Activated CD4-positive, alpha-beta T cell treated with anti-CD3 and anti-CD28 coated beads, Interleukin-2, Interleukin-6, amounts not matched to agents 100 ng/mL and 50 ng/mL, durations not matched to agents 16 hours and 8 hours (primary cell): ENCODE measurements at regions not wholly inside any gene's neighbourhood (a gene's known extent, or its start where the extent isn't known, plus 50 kb on each side); places are given as distances from the start of the nearest gene placed in this dataset.
A peak's percentile ranks its signal among the peaks of the same experiment; 100 is the strongest.

Experiments used
- DNase-seq: peaks from one replicate; pipeline ENCODE4 v3.0.0-alpha.2; 2020

DNA sequence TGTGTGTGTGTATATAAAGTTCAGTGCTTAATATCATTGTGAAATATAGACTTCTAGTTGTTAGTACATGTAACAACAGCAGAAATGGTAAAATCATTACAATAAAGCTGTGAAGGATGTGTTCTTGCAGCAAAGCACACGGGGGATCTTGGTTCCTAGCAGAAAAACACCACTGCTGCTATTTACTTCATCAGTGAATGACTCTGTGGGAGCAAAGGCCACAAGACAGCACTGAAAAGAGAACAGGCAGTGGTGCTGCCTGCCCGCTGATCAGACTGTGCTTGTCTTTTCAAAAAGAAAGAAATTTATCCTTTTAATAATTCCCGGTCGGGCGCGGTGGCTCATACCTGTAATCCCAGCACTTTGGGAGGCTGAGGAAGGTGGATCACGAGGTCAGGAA lies 689.9 kb upstream of the CITED2 start:
- DNase-seq = no peak

- no peak for DNase-seq
Observed at GRCh38 chr6:140063021-140063399, 688.6 kb upstream of the CITED2 start.

- no peak for DNase-seq
Observed at GRCh38 chr6:140062043-140063020, 687.9 kb upstream of the CITED2 start.

- DNase-seq = no peak
Observed at GRCh38 chr6:140061110-140062042, 686.9 kb upstream of the CITED2 start.

DNA sequence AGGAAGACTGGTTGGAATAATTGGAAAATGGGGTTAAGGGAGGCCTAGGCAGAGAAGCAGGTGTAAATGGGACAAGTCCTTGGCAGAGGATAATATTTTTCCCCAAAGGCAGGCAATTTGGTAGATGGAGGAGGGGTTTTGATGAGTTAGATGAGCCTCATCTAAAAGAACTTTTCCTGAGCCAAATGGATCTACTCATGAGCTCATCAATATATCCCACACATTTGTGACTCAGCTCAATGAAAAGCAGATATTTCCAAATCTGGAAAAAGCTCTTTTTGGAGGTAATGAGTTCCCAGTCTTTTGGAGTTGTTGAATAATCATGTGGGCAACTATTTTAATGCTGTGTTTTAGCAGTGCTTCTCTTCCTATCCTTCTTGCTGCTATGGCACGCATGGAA lies 685.5 kb upstream of the CITED2 start:
- DNase-seq = no peak

DNA sequence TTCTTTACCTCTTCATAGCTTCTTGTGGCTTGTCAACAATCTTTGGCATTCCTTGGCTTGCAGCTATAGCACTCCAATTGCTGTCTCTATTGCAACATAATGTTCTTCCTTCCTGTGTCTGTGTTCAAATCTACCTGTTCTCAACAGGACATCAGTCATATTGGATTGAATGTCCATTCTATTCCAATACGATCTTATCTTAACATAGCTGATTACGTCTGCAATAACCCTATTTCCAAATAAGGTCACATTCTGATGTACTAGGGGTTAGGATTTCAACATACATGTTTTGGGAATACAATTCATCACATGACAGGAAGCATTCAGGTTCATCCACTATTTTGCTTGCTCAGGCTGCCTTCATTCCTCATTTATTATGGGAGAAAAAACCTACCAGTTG lies 684.4 kb upstream of the CITED2 start:
- DNase-seq = no peak

DNA sequence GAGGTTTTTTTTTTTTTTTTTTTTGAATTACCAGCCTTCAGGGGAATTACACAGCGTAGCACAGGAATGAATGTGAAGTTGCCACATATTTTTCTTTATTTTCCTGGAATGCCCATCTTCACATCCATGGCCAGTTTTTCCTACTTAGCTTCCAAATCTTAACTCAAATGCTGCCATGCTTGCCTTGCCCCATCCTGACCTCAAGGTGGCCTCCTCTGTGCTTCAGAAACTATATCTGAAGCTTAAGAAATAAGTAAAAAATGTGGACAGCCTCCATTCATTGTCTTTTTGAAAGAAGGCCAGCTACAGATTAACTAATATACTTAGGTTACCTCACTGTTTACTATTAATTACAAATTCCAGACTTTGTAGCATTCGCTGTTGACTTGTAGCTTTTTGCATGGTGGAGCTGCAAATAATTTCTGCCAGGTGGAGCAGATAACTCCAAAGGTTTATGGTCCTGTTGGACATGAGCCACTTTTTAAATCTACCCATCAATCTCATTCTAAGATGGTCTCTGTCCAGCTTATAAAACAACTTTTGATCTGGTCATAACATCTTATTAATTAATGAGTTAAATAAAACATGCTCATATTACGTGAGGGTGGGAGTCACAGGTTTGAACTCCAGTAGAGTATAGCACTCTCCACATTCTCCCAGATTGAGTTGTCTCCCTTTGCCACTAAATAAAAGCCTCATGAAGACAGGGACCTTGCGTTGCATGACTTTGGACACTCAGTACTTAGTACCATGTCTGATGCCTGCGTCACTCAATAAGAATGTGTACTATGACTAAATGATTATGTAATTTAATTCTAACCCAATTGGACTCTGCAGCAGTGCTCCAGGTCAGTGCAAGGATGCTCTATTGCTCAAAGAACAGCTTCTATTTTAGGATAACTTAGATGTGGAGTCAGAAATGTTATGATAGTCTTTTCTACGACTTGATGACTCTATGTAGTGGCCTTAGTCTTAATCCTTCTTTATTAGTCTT lies 678.6 kb upstream of the CITED2 start:
- DNase-seq = no peak

DNA sequence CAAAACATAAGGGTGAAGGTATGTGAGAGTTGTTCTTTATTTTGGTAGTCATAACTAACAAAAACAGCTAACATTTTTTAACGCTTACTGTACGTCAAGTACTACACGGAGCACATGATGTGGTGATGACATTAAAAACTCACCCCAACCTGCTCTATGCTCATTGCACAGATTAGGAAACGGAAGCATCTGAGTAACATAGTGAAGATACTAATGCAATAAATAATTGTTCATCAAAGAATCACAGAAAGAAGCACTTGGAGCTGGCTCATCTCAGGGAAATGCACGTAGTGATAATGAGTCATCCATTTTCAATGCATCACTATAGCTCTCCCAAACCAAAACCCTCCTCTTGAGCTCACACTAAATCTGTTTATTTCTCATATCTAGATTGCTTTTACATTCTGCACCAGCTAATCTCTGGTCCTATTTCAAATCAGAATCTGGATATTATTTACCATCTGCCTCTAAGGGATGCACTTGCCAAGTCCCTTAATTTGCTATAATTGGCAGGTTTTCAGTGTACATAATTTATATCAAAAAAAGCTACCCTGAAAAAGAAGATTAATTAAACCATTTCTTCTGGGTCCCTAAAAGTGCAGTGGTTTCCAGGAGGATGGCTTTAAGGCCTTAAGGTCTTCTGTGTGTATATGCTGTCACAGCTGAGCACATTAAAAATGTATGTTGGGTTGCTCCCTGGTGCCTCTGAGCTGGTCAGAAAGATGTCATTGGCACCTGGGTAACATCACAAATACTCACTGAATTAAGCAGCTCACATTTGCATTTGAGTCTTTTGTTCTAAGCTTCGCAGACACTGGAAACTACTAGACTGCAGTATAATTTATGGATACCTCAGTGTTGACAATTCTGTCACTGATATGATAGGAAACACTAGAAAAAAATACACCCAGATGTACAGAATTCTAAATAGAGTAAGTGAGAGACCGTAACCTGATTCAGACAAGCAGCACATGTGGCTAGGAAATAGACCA lies 677.4 kb upstream of the CITED2 start:
- no peak for DNase-seq

DNA sequence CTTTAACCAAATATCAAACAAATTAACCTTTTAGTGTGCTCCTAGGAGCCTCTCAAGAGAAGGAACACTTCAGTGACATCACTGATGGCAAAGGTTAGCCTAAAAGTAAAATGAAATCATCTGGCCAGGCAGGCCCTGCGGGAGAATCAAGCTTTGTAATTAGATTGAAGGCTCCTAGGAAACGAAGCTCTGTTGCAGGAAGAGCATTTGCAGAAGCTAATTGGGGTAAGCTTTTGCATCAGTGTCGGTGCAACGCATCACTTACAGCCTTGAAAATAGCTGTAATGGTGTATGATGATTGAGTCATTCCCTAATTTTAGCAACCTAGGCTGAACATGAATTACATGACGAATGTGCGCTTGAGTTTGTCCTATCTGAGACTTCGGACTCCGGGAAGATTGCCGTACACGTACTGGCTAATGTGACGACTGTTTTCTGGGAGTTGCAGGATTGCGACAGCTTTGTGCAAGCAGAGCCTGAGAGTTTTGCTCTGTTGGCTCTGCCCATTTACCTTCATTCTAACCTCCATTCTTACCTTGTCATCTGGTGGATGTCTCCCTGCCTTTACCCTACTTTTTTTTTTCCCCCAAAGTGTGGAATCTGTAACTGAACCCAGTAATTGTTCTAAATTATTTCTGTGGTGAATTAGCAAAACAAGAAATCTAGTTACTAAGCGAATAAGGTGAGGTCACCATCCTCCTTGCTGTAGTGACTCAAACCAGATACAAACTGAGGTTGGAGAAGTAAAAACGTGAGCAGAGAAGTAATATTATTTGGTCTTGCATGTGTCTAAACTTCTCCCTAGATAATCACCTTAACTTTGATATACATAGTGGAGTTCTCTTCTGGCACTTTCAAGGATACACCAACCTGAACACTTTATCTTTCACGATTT lies 675.9 kb upstream of the CITED2 start:
- DNase-seq = no peak

DNA sequence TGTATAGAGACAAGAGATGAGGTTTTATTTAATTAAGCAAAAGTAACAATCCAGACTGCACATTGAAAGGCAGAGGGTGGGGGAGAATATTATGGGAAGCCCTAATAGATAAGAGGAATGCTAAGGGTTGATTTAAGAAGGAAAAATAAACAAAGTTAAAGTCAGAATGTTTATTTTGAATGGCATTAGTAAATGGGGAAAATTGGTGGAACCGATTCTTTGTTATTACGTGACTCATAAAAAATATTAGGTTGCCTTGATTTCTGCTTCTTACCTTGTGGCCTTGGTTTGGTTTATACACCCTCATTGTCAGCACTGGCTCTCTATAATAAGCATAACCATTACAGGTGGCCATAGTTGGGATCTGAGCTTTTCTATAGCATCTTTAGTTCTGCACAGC lies 674.8 kb upstream of the CITED2 start:
- no peak for DNase-seq

DNA sequence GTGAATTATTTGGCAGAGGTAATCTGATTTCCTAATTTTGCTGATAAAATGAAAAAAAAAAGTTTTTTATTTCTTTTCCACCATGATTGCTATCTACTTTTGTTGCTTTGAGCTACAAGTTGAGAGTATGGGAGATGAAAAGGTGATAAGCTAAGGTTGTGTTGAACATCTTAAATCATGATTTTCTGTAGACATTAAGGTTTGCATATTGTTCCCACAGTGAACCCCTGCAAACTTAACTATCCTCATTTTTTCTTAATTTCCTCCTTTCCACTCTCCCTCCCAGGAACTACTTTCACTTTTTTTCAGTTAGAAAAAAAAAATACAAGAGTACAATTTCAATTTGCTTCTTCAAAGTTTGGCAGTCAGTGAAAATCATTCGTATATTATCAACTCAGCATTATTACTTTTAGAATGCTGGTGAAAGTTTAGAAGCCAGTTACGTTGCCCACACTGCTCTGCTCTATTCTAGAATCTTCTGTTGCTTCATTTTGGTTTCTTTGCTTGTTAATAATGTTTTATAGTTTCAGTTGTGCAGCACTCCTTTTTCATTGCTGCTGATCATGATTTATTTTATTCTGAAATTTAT lies 673.8 kb upstream of the CITED2 start:
- DNase-seq = no peak

GRCh38 chr6:140047321-140047720 lies 672.9 kb upstream of the CITED2 start:
- no peak for DNase-seq

GRCh38 chr6:140046016-140046632 lies 671.7 kb upstream of the CITED2 start:
- DNase-seq = no peak

- no peak for DNase-seq
Observed at GRCh38 chr6:140045116-140045515, 670.7 kb upstream of the CITED2 start.

DNA sequence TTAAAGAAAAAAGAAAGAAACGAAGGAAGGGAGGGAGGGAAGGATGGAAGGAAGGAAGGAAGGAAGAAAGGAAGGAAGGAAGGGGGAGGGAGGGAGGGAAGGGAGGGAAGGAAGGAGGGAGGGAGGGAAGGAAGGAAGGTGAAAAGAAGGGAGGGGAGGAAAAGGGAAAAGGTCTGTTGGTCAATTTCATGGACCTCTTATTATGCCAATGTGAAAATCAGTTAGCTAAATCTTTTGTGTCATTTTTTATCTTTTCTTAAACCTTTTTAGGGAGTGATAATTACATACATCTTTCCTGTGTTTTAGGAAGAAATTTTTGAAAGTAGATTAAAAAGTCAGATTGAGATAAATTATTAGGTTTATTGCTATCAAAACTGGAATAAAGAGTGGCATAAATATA lies 670.2 kb upstream of the CITED2 start:
- no peak for DNase-seq

- peak; percentile 11 for DNase-seq
Observed at GRCh38 chr6:140043762-140044378, 669.4 kb upstream of the CITED2 start.

GRCh38 chr6:140043357-140043756 lies 668.9 kb upstream of the CITED2 start:
- peak; percentile 30 for DNase-seq

- no peak for DNase-seq
Observed at GRCh38 chr6:140041571-140042332, 667.3 kb upstream of the CITED2 start.
